NOMO-1 (cell line): ENCODE measurements at regions not wholly inside any gene's neighbourhood (a gene's known extent, or its start where the extent isn't known, plus 50 kb on each side); places are given as distances from the start of the nearest gene placed in this dataset.
"Not testable (repeated sequence)": the region's sequence is repeated elsewhere in the genome, so short reads cannot be mapped to it uniquely, and the experiment has no call there.

Experiments
- DNase-seq, 2 experiments: peaks; one replicate each; lab custom pipeline; 2025; ENCODE audit not compliant: unreplicated experiment in 2 of 2; lab: John Stamatoyannopoulos, UW

GRCh38 chr10:20658158-20658557, 239.0 kb downstream of the NEBL start:
- no peak for DNase-seq

DNA sequence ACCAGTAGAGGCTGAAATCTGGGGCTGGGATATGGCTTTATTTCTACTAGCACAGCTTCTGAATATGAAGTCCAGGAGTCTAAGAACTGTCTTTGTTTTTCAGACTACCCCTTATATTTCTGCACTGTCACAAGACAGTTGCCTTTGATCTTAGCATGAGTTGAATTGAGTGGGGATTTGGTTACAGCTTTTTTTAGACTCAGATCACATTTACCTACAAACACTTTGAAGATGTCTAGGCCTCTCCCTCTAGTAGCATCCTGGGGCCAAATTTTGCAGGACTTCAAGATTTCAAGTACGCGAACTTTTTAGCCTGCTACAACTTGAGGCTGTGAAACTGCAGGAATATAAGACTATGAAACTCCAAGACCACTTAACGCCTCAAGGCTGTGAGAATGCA, 240.2 kb downstream of the NEBL start:
- no peak for DNase-seq

DNA sequence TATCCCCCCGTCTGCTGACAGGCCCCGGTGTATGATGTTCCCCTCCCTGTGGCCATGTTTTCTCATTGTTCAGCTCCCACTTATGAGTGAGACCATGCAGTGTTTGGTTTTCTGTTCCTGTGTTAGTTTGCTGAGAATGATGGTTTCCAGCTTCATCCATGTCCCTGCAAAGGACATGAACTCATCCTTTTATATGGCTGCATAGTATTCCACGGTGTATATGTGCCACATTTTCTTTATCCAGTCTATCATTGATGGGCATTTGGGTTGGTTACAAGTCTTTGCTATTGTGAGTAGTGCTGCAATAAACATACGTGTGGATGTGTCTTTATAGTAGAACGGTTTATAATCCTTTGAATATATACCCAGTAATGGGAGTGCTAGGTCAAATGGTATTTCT, 244.7 kb downstream of the NEBL start:
- DNase-seq: not testable (repeated sequence)

GRCh38 chr10:20648263-20648874, 248.7 kb downstream of the NEBL start:
- no peak for DNase-seq

GRCh38 chr10:20647756-20648155, 249.4 kb downstream of the NEBL start:
- no peak for DNase-seq

- no peak for DNase-seq
These were observed 252.7 kb downstream of the NEBL start for GRCh38 chr10:20644421-20644820.

DNA sequence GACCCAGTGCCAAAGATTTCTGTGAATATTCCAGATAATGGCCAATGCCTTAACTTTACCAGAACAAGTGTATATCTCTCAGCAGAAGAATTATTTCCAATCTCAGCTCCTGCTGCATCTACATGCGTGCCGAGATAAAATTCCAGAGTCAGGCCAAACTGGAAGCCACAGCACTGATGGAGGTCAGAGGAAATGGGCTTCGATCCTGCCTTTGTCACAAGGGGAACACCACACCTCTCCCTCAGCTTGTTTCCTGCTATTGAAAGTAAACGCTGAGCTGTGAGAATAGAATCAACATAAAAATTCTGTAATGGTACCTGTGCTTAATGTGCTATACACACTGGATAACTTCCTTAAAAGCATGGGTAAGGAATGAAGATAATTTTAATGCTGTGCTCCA, 255.5 kb downstream of the NEBL start:
- no peak for DNase-seq

- no peak for DNase-seq
These were observed 261.5 kb downstream of the NEBL start for GRCh38 chr10:20635570-20635969.

GRCh38 chr10:20634839-20635238, 262.3 kb downstream of the NEBL start:
- DNase-seq: no peak

DNA sequence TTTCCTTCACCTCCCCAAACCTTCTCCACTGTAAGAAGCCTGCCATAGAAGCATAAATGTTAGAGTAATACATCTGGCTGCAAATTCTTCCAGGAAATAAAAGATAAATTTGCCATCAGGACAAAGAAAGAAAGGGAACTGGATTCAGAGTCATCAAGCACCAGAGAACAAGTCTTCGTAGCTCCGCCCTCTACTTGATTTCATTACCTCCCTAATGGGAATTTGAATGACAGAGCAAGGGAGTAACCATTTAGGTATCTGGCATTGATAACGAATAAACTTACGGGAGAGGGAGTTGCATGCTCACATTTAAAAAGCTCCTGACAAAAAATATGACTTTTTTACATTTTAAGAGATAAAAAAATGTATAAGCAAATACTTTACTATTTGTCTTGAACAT, 263.4 kb downstream of the NEBL start:
- DNase-seq: no peak

DNA sequence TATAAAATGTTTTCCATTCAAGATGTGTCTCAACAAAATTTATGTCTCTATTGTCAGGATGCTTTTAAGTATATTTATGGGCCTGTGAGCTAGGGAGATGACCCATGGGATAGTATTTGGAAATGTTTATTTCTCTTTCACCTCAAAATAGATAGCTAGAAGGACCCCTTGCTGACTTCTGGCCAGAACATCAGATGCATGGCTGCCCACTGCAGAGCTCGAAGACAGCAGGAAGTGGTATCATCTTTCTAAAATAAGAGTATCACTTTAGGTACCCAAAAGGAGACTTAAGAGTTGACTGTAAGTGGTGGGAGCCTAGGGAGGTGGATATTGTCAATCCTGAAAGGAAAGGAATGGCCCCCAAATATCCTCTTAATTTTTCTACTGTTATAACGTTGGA, 264.4 kb downstream of the NEBL start:
- DNase-seq: no peak

GRCh38 chr10:20631229-20631628, 265.9 kb downstream of the NEBL start:
- no peak for DNase-seq

DNA sequence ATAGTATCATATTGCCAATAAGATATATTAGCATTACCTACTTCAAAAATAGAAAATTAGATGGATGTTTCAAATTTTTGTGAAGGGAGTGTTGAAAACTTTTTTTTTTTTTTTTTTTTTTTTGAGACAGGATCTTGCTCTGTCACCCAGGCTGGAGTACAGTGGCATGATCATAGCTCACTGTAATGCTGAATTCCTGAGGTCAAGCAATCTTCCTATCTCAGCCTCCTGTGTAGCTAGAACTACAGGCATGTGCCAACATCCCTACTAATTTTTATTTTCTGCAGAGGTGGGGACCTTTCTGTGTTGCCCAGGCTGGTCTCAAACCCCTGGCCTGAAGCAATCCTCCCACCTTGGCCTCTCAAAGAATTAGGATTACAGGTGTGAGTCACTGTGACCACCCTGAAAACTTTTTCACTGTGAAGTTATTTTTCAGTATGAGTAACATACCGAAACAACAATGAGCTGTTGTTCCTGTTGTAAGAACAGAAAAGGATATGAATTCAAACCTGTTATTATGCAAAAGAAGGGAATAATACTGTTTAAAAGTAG, 266.9 kb downstream of the NEBL start:
- DNase-seq: no peak

DNA sequence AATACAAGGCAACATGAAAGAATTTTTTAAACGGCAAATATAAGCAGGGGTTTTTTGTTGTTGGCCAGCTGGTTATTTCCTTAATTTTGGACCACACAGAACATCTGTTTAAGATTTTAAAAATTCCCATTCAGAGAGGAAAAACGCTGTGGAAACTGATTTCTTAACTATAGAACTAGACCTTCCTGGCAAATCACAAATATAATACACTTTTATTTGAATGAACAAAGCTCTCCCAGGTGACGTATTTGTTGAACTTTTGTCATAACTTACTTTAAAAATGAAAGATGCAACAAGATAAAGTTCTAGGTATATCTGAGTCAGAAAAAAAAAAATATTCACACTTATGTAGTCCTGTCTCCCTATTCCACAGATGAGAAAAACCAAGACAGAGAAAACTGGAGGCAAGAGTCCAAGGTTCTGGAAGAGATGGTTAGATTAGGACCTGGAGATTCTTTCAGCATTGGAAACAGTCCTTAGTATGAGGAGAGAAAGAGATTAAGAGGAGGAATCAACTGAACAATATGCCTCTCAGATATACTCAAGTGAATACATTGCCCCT, 269.1 kb downstream of the NEBL start:
- DNase-seq: no peak

DNA sequence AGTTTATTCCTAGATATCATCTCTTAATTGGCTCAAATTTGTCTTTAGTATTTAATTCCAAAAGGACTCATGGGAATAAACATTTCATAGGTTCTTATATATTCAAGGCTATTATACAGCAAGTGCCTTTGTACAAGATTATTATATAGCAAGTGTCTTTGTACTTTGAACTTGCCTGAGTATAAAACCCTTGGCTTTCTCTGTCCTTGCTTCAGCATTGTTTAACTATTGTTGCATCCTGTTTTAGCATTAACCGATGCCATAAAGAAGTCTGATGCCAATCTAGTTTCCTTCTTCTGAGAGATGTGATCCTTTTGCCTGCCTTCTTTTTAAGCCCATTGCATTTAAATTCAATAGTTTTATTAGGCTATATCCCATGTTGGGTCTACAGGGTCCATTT, 270.0 kb downstream of the NEBL start:
- DNase-seq: no peak

GRCh38 chr10:20625868-20626267, 271.2 kb downstream of the NEBL start:
- DNase-seq: no peak

- DNase-seq: no peak
These were observed 272.5 kb downstream of the NEBL start for GRCh38 chr10:20624642-20625041.

GRCh38 chr10:20623546-20623945, 273.6 kb downstream of the NEBL start:
- no peak for DNase-seq

GRCh38 chr10:20622531-20623211, 274.4 kb downstream of the NEBL start:
- DNase-seq: no peak

GRCh38 chr10:20620981-20621380, 276.1 kb downstream of the NEBL start:
- DNase-seq: no peak

DNA sequence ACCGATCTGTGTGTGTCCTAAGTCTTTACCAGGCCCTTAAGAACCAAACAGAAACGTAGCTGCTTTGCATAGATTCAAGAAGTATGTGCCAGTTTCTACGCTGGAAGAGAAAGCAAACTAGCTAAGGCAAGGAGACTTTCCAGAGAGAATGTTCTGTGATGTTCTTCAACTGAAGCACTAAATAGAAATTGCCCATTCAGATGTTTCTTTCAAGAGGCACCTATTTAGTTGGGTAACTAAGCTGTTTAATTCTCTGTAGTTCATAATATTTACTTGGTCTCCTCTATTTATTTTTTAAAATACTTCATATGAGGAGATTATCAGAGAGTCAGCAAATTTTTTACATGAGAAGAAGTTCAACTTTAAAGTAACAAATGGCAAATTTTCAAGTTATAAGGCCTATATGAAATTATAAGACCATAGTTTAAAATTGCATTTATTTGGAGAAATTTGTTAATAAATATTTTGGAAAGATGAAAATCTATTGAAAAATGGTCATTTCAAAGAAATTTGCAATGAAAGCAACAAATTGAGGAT, 279.0 kb downstream of the NEBL start:
- no peak for DNase-seq
